RWPE2 (cell line): ENCODE measurements at regions not wholly inside any gene's neighbourhood (a gene's known extent, or its start where the extent isn't known, plus 50 kb on each side); places are given as distances from the start of the nearest gene placed in this dataset.

Experiments used
- ATAC-seq: fragments of 200-7000 bp; cut with Tn5 transposase; 3 replicates; pipeline ENCODE4 v1.9.1; 2021; ENCODE audit warnings: low read depth
- DNase-seq: peaks from one replicate; pipeline ENCODE4 v3.0.0-alpha.2; 2020; ENCODE audit warnings: low spot score
- H3K27ac ChIP-seq: fragments of 450-650 bp; 2 replicates; pipeline ENCODE4 v1.5.1; 2017; ENCODE audit warnings: mild to moderate bottlenecking; ENCODE audit not compliant: poor library complexity, severe bottlenecking
- H3K27me3 ChIP-seq: fragments of 250-450 bp; sonication (Bioruptor Pico); 2 replicates; pipeline ENCODE4 v1.5.1; 2021; ENCODE audit warnings: mild to moderate bottlenecking, moderate library complexity; ENCODE audit not compliant: insufficient read depth, poor library complexity, severe bottlenecking
- H3K36me3 ChIP-seq: fragments of 250-450 bp; sonication (Bioruptor Pico); 2 replicates; pipeline ENCODE4 v1.5.1; 2020; ENCODE audit warnings: low read depth, mild to moderate bottlenecking, moderate library complexity
- H3K4me1 ChIP-seq: fragments of 250-450 bp; sonication (Bioruptor Pico); 2 replicates; pipeline ENCODE4 v1.5.1; 2021; ENCODE audit warnings: mild to moderate bottlenecking, moderate library complexity; ENCODE audit not compliant: insufficient read depth, poor library complexity, severe bottlenecking
- H3K4me3 ChIP-seq: fragments of 250-450 bp; sonication (Bioruptor Pico); 2 replicates; pipeline ENCODE4 v1.5.1; 2021; ENCODE audit warnings: mild to moderate bottlenecking, moderate library complexity; ENCODE audit not compliant: severe bottlenecking
- H3K9me3 ChIP-seq: fragments of 250-450 bp; sonication (Bioruptor Pico); 2 replicates; pipeline ENCODE4 v1.5.1; 2021; ENCODE audit warnings: mild to moderate bottlenecking, moderate library complexity; ENCODE audit not compliant: severe bottlenecking
- TF ChIP-seq, protein P1 (sequence below): fragments of 450-650 bp; IDR thresholded peaks from one replicate; pipeline ENCODE4 v1.5.1; 2017; ENCODE audit warnings: mild to moderate bottlenecking, moderate library complexity; ENCODE audit not compliant: poor library complexity, severe bottlenecking

DNA sequence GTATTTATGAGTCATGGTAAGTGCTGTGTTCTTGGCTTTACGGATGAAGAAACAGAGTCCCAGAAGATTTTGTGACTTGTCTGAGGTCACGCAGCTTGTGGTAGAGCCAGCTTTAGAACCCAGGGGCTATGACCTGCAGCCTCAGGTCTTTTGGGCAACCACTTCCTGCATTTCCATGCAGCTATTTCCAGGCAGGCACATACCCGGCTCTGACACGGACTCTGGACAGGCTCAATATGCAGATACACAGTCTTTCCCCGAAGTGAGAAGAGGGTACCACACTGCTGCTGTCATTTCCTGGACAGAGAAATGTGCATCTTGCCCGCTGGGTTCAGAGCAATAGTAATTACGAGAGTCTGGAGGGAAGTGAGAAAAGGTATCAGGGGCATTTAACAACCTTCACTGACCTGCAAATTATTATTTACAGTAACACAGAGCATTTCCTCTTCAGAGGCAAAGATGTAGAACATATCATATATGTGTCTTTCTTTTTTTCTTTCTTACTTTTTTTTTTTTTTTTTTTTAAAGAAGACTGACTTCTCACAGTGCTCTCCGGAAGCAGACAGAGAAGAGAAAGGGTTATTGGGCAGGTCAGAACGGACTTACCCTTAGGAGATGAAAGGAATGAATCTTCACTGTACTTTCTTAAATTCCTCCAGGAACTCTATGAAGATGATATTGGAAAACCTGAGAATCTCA, 185.1 kb downstream of the CLIC5 start:
- H3K4me1 ChIP-seq = no peaks in the 10 kb centered on the region
- no peaks in the 10 kb centered on the region for H3K9me3 ChIP-seq
- H3K36me3 ChIP-seq = no peaks in the 10 kb centered on the region
- no peak overlapping the region for H3K4me3 ChIP-seq
- no peak overlapping the region for H3K27ac ChIP-seq
- H3K27me3 ChIP-seq = no peaks in the 10 kb centered on the region
- TF ChIP-seq, protein P1, sequence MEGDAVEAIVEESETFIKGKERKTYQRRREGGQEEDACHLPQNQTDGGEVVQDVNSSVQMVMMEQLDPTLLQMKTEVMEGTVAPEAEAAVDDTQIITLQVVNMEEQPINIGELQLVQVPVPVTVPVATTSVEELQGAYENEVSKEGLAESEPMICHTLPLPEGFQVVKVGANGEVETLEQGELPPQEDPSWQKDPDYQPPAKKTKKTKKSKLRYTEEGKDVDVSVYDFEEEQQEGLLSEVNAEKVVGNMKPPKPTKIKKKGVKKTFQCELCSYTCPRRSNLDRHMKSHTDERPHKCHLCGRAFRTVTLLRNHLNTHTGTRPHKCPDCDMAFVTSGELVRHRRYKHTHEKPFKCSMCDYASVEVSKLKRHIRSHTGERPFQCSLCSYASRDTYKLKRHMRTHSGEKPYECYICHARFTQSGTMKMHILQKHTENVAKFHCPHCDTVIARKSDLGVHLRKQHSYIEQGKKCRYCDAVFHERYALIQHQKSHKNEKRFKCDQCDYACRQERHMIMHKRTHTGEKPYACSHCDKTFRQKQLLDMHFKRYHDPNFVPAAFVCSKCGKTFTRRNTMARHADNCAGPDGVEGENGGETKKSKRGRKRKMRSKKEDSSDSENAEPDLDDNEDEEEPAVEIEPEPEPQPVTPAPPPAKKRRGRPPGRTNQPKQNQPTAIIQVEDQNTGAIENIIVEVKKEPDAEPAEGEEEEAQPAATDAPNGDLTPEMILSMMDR = no peak
- ATAC-seq (no peak), DNase-seq (no peak)

DNA sequence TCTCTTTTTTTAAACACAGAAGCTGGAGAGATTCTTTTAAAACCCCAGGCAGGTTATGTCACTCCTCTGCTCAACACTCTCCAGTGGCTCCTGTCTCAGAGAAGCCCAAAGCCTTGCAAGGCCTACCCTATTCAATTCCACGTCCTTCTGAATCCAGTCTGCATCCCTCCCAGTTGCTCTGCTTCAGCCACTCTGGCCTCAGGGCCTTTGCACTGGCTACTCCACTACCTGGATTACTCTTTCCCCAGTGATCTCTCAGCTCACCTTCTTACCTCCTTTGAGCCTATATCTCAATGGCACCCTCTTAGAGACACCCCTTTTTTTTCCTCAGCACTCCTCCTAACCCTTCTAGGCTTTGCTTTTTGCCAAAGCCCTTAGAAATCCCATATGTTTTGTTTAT, 185.8 kb downstream of the CLIC5 start:
- Histone ChIP-seq H3K27me3 (no peaks in the 10 kb centered on the region), H3K36me3 (no peaks in the 10 kb centered on the region), H3K4me1 (no peaks in the 10 kb centered on the region), H3K4me3 (no peak overlapping the region), H3K9me3 (no peaks in the 10 kb centered on the region), H3K27ac (no peak overlapping the region)
- DNase-seq (no peak), ATAC-seq (no peak)
- TF ChIP-seq, protein P1 = no peak

GRCh38 chr6:45827952-45828530, 187.6 kb downstream of the CLIC5 start:
- DNase-seq (no peak), ATAC-seq (no peak)
- Histone ChIP-seq H3K27ac (no peak overlapping the region), H3K36me3 (no peaks in the 10 kb centered on the region), H3K4me1 (no peaks in the 10 kb centered on the region), H3K9me3 (no peaks in the 10 kb centered on the region), H3K27me3 (no peaks in the 10 kb centered on the region), H3K4me3 (no peak overlapping the region)
- TF ChIP-seq, protein P1 = no peak

DNA sequence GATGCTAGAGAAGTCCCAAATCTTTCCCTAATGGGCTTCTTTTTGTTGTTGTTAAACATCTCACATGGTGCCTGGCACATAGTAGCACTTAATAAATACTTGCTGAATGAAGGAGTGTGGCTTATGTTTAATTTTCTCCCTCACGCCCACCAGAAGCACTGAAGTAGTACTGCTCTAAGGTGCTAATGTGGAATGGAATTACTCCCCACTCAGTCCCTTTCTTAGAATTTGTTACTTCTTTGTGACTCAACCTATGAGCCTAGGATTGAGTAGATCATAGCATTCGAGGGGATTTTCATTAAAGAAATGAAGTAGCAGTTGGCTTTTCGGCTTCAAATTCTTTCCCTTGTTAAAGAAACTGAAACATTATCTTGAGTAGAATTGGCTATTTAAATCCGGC, 192.8 kb downstream of the CLIC5 start:
- Histone ChIP-seq H3K27ac (no peak overlapping the region), H3K9me3 (no peaks in the 10 kb centered on the region), H3K27me3 (no peaks in the 10 kb centered on the region), H3K4me1 (no peaks in the 10 kb centered on the region), H3K4me3 (no peak overlapping the region), H3K36me3 (no peaks in the 10 kb centered on the region)
- ATAC-seq (no peak), DNase-seq (no peak)
- TF ChIP-seq, protein P1 = no peak

DNA sequence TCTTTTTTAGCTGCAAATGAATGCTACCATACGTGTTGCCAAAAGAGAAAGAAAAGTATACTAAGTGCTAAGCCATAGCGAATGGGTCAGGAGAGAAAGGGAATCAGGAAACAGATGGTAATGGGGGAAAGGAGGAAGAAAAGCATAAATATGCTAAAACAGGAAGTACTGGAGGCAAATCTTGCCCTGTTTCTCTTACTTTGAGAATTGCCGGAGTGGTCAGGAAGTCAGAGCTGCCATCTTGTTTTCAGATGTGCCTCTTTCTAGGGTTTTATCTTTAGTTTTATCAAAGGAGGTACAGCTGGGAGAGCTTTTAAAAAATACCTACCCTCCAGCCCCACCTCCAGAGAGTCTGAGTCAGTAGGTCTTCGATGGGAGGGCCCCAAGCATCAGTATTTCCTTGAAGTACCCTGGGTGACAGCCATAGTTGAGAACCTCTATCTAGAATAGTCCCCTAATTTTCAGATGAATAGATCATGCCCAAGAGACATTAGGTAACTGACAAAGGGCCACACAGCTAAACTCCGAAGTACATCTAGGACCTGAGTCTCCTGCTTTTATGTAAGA, 193.3 kb downstream of the CLIC5 start:
- Histone ChIP-seq H3K36me3 (no peaks in the 10 kb centered on the region), H3K4me3 (no peak overlapping the region), H3K9me3 (no peaks in the 10 kb centered on the region), H3K27me3 (no peaks in the 10 kb centered on the region), H3K27ac (no peak overlapping the region), H3K4me1 (no peaks in the 10 kb centered on the region)
- TF ChIP-seq, protein P1 = no peak
- ATAC-seq (no peak), DNase-seq (no peak)
